GM23338 (cell line): ENCODE measurements at regions not wholly inside any gene's neighbourhood (a gene's known extent, or its start where the extent isn't known, plus 50 kb on each side); places are given as distances from the start of the nearest gene placed in this dataset.

Experiments used
- ATAC-seq: fragments of 200-7000 bp; cut with Tn5 transposase; 3 replicates; pipeline ENCODE4 v1.9.1; 2020
- DNase-seq: peaks from one replicate; pipeline ENCODE4 v3.0.0-alpha.2; 2015; ENCODE audit warnings: low spot score
- H2AFZ ChIP-seq: fragments of 200-600 bp; sonication (generic); 2 replicates; pipeline ENCODE4 v1.8.0; 2016; ENCODE audit warnings: antibody characterized with exemption, mild to moderate bottlenecking, moderate library complexity
- H3F3A ChIP-seq: fragments of 200-600 bp; sonication (generic); replicated peaks from 2 replicates; pipeline ENCODE4 v1.8.0; 2017; ENCODE audit warnings: antibody characterized with exemption, mixed run types, low read depth
- H3K27ac ChIP-seq: fragments of 200-600 bp; sonication (generic); 2 replicates; pipeline ENCODE4 v1.6.1; 2016; ENCODE audit warnings: low read depth
- H3K27me3 ChIP-seq: fragments of 200-600 bp; sonication (generic); 2 replicates; pipeline ENCODE4 v1.8.0; 2016; ENCODE audit warnings: mild to moderate bottlenecking, mixed run types, moderate library complexity; ENCODE audit not compliant: insufficient read depth
- H3K36me3 ChIP-seq: fragments of 200-600 bp; sonication (generic); 2 replicates; pipeline ENCODE4 v1.8.0; 2016; ENCODE audit warnings: mild to moderate bottlenecking; ENCODE audit not compliant: insufficient read depth
- H3K4me1 ChIP-seq: fragments of 200-600 bp; sonication (generic); 2 replicates; pipeline ENCODE4 v1.8.0; 2016; ENCODE audit warnings: mild to moderate bottlenecking, moderate library complexity; ENCODE audit not compliant: insufficient read depth
- H3K4me2 ChIP-seq: fragments of 200-600 bp; sonication (generic); 2 replicates; pipeline ENCODE4 v1.7.1; 2017; ENCODE audit warnings: mixed run types
- H3K4me3 ChIP-seq: fragments of 200-600 bp; sonication (generic); 2 replicates; pipeline ENCODE4 v1.6.1; 2016; ENCODE audit warnings: mixed run types
- H3K79me2 ChIP-seq: fragments of 200-600 bp; sonication (generic); replicated peaks from 2 replicates; pipeline ENCODE4 v1.8.0; 2017; ENCODE audit warnings: mild to moderate bottlenecking; ENCODE audit not compliant: insufficient read depth
- H3K9me2 ChIP-seq: fragments of 200-600 bp; sonication (generic); 2 replicates; pipeline ENCODE4 v1.8.0; 2017; ENCODE audit not compliant: insufficient read depth
- H4K20me1 ChIP-seq: fragments of 200-600 bp; sonication (generic); replicated peaks from 2 replicates; pipeline ENCODE4 v1.8.0; 2017; ENCODE audit warnings: mild to moderate bottlenecking; ENCODE audit not compliant: insufficient read depth
- H3K27ac Mint-ChIP-seq: 2 replicates; pipeline ENCODE4 v1.8.0; 2020; ENCODE audit warnings: inconsistent platforms, mild to moderate bottlenecking, moderate library complexity, mixed read lengths
- H3K27me3 Mint-ChIP-seq: 3 replicates; pipeline ENCODE4 v1.8.0; 2022; ENCODE audit warnings: low read depth, mild to moderate bottlenecking, moderate library complexity, mixed read lengths, inconsistent platforms; ENCODE audit not compliant: insufficient read depth, poor library complexity
- H3K36me3 Mint-ChIP-seq: 3 replicates; pipeline ENCODE4 v1.8.0; 2021; ENCODE audit warnings: low read depth, mild to moderate bottlenecking, inconsistent platforms, moderate library complexity, mixed read lengths
- H3K4me1 Mint-ChIP-seq: 3 replicates; pipeline ENCODE4 v1.8.0; 2020; ENCODE audit warnings: mild to moderate bottlenecking, inconsistent platforms, mixed read lengths
- H3K4me3 Mint-ChIP-seq: 3 replicates; pipeline ENCODE4 v1.8.0; 2021; ENCODE audit warnings: moderate library complexity, mild to moderate bottlenecking, inconsistent platforms, mixed read lengths
- H3K9me3 Mint-ChIP-seq: 3 replicates; pipeline ENCODE4 v1.8.0; 2020; ENCODE audit warnings: moderate library complexity, mild to moderate bottlenecking, inconsistent platforms, mixed read lengths
- CREB1 ChIP-seq: fragments of 250-450 bp; sonication (Bioruptor Pico); IDR thresholded peaks from 2 replicates; pipeline ENCODE4 v1.5.0; 2020; ENCODE audit warnings: low read depth, mild to moderate bottlenecking, moderate library complexity
- ETS1 ChIP-seq: IDR thresholded peaks from 2 replicates; pipeline ENCODE4 v1.6.1; 2016; ENCODE audit warnings: antibody characterized with exemption
- EZH2 ChIP-seq: fragments of 200-600 bp; sonication (generic); IDR thresholded peaks from one replicate; pipeline ENCODE4 v1.8.0; 2017; ENCODE audit warnings: antibody characterized with exemption, mild to moderate bottlenecking, low read depth; ENCODE audit not compliant: unreplicated experiment
- EZH2phosphoT487 ChIP-seq: fragments of 200-600 bp; sonication (generic); IDR thresholded peaks from one replicate; pipeline ENCODE4 v1.8.1; 2018; ENCODE audit warnings: antibody characterized with exemption; ENCODE audit not compliant: unreplicated experiment
- JUNB ChIP-seq: IDR thresholded peaks from one replicate; pipeline ENCODE4 v1.6.1; 2016; ENCODE audit warnings: antibody characterized with exemption; ENCODE audit not compliant: unreplicated experiment
- NANOG ChIP-seq: IDR thresholded peaks from 2 replicates; pipeline ENCODE4 v1.6.1; 2016; ENCODE audit warnings: antibody characterized with exemption, borderline replicate concordance
- POLR2AphosphoS5 ChIP-seq: IDR thresholded peaks from 2 replicates; pipeline ENCODE4 v1.6.1; 2016; ENCODE audit warnings: antibody characterized with exemption, low read depth
- REST ChIP-seq: IDR thresholded peaks from one replicate; pipeline ENCODE4 v1.6.1; 2018; ENCODE audit warnings: antibody characterized with exemption; ENCODE audit not compliant: unreplicated experiment
- STAT1 ChIP-seq: IDR thresholded peaks from one replicate; pipeline ENCODE4 v1.6.1; 2016; ENCODE audit warnings: antibody characterized with exemption; ENCODE audit not compliant: unreplicated experiment
- ZNF114 ChIP-seq: fragments of 250-450 bp; sonication (Bioruptor Pico); IDR thresholded peaks from 2 replicates; pipeline ENCODE4 v1.5.0; 2020; ENCODE audit warnings: mild to moderate bottlenecking, moderate library complexity
- ZNF331 ChIP-seq: fragments of 250-450 bp; sonication (Bioruptor Pico); IDR thresholded peaks from 2 replicates; pipeline ENCODE4 v1.5.0; 2020; ENCODE audit warnings: low read depth, mild to moderate bottlenecking, moderate library complexity
- TF ChIP-seq, protein P1 (sequence below), 2 experiments: fragments of 200-600 bp in 1 of 2; sonication (generic) in 1 of 2; conservative IDR thresholded peaks; 2 replicates each; pipeline versions ENCODE4 v1.5.1 to v1.6.1; 2016 to 2017; ENCODE audit warnings: antibody characterized with exemption in 2 of 2, low read depth in 2 of 2, mild to moderate bottlenecking in 2 of 2, moderate library complexity in 1 of 2
- TF ChIP-seq, protein P2 (sequence below): fragments of 250-450 bp; sonication (Bioruptor Pico); IDR thresholded peaks from 2 replicates; pipeline ENCODE4 v1.5.0; 2020; ENCODE audit warnings: mild to moderate bottlenecking, moderate library complexity

GRCh38 chr6:147048930-147049329 lies 155.3 kb upstream of the STXBP5 start:
- no peaks in the 10 kb centered on the region for H4K20me1 ChIP-seq
- no peak overlapping the region for H3K4me2 ChIP-seq
- DNase-seq (no peak), ATAC-seq (no peak)
- no peaks in the 10 kb centered on the region for H3F3A ChIP-seq
- no peaks in the 10 kb centered on the region for H3K79me2 ChIP-seq
- Mint-ChIP-seq H3K9me3 (peaks cover 11% of the 10 kb centered on the region), H3K27me3 (peaks cover 1% of the 10 kb centered on the region), H3K4me1 (peaks cover 15% of the 10 kb centered on the region), H3K4me3 (no peak overlapping the region), H3K27ac (no peak overlapping the region), H3K36me3 (peaks cover 11% of the 10 kb centered on the region)
- H3K4me1 ChIP-seq: no peaks in the 10 kb centered on the region; the same call in 1 of the 2 replicates
- no peaks in the 10 kb centered on the region for H3K36me3 ChIP-seq
- no peaks in the 10 kb centered on the region for H3K27me3 ChIP-seq
- H2AFZ ChIP-seq: no peak overlapping the region
- H3K27ac ChIP-seq: no peak overlapping the region
- no peak overlapping the region for H3K4me3 ChIP-seq
- TF ChIP-seq, protein P1, sequence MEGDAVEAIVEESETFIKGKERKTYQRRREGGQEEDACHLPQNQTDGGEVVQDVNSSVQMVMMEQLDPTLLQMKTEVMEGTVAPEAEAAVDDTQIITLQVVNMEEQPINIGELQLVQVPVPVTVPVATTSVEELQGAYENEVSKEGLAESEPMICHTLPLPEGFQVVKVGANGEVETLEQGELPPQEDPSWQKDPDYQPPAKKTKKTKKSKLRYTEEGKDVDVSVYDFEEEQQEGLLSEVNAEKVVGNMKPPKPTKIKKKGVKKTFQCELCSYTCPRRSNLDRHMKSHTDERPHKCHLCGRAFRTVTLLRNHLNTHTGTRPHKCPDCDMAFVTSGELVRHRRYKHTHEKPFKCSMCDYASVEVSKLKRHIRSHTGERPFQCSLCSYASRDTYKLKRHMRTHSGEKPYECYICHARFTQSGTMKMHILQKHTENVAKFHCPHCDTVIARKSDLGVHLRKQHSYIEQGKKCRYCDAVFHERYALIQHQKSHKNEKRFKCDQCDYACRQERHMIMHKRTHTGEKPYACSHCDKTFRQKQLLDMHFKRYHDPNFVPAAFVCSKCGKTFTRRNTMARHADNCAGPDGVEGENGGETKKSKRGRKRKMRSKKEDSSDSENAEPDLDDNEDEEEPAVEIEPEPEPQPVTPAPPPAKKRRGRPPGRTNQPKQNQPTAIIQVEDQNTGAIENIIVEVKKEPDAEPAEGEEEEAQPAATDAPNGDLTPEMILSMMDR (conservative IDR thresholded peaks at IDR 0.05; ENCODE audit: low read depth in 2 of 2): no peak
- TF ChIP-seq JUNB (no peak), ZNF114 (CRISPR knock-in tag) (no peak), CREB1 (CRISPR knock-in tag) (no peak), ZNF331 (CRISPR knock-in tag) (no peak), STAT1 (no peak), REST (no peak), EZH2 (no peak), ETS1 (no peak), NANOG (no peak), EZH2phosphoT487 (no peak), POLR2AphosphoS5 (no peak)
- TF ChIP-seq, protein P2, sequence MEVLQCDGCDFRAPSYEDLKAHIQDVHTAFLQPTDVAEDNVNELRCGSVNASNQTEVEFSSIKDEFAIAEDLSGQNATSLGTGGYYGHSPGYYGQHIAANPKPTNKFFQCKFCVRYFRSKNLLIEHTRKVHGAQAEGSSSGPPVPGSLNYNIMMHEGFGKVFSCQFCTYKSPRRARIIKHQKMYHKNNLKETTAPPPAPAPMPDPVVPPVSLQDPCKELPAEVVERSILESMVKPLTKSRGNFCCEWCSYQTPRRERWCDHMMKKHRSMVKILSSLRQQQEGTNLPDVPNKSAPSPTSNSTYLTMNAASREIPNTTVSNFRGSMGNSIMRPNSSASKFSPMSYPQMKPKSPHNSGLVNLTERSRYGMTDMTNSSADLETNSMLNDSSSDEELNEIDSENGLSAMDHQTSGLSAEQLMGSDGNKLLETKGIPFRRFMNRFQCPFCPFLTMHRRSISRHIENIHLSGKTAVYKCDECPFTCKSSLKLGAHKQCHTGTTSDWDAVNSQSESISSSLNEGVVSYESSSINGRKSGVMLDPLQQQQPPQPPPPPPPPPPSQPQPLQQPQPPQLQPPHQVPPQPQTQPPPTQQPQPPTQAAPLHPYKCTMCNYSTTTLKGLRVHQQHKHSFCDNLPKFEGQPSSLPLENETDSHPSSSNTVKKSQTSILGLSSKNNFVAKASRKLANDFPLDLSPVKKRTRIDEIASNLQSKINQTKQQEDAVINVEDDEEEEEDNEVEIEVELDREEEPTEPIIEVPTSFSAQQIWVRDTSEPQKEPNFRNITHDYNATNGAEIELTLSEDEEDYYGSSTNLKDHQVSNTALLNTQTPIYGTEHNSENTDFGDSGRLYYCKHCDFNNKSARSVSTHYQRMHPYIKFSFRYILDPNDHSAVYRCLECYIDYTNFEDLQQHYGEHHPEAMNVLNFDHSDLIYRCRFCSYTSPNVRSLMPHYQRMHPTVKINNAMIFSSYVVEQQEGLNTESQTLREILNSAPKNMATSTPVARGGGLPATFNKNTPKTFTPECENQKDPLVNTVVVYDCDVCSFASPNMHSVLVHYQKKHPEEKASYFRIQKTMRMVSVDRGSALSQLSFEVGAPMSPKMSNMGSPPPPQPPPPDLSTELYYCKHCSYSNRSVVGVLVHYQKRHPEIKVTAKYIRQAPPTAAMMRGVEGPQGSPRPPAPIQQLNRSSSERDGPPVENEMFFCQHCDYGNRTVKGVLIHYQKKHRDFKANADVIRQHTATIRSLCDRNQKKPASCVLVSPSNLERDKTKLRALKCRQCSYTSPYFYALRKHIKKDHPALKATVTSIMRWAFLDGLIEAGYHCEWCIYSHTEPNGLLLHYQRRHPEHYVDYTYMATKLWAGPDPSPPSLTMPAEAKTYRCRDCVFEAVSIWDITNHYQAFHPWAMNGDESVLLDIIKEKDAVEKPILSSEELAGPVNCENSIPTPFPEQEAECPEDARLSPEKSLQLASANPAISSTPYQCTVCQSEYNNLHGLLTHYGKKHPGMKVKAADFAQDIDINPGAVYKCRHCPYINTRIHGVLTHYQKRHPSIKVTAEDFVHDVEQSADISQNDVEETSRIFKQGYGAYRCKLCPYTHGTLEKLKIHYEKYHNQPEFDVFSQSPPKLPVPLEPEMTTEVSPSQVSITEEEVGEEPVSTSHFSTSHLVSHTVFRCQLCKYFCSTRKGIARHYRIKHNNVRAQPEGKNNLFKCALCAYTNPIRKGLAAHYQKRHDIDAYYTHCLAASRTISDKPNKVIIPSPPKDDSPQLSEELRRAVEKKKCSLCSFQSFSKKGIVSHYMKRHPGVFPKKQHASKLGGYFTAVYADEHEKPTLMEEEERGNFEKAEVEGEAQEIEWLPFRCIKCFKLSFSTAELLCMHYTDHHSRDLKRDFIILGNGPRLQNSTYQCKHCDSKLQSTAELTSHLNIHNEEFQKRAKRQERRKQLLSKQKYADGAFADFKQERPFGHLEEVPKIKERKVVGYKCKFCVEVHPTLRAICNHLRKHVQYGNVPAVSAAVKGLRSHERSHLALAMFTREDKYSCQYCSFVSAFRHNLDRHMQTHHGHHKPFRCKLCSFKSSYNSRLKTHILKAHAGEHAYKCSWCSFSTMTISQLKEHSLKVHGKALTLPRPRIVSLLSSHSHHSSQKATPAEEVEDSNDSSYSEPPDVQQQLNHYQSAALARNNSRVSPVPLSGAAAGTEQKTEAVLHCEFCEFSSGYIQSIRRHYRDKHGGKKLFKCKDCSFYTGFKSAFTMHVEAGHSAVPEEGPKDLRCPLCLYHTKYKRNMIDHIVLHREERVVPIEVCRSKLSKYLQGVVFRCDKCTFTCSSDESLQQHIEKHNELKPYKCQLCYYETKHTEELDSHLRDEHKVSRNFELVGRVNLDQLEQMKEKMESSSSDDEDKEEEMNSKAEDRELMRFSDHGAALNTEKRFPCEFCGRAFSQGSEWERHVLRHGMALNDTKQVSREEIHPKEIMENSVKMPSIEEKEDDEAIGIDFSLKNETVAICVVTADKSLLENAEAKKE: no peak
- H3K9me2 ChIP-seq: peaks cover 24% of the 10 kb centered on the region
